NCI-H2227 (cell line): ENCODE measurements at regions not wholly inside any gene's neighbourhood (a gene's known extent, or its start where the extent isn't known, plus 50 kb on each side); places are given as distances from the start of the nearest gene placed in this dataset.
"Not testable (repeated sequence)": the region's sequence is repeated elsewhere in the genome, so short reads cannot be mapped to it uniquely, and the experiment has no call there.

ENCODE experiments used
- DNase-seq: peaks from one replicate; lab custom pipeline; 2025; ENCODE audit not compliant: unreplicated experiment; lab: John Stamatoyannopoulos, UW

DNA sequence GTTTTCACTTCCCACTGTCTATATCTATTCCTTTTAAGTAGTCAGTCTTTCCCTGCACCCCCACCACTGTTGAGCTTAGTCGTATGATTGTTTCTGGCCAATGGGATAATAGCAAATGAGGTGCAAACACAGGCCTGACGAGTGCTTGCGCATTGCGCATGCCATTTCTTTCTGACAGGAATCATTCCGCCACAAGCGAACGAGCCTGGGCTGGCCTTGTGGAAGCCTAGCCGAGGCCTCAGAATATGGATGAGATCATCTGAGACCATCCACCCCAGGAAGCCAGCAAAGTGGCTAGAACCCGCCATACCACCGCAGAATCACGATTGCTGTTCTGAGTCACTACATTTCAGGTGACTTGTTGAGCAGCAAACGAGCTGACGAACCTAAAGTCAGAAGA, 52.2 kb upstream of the PRL start:
- DNase-seq: no peak

DNA sequence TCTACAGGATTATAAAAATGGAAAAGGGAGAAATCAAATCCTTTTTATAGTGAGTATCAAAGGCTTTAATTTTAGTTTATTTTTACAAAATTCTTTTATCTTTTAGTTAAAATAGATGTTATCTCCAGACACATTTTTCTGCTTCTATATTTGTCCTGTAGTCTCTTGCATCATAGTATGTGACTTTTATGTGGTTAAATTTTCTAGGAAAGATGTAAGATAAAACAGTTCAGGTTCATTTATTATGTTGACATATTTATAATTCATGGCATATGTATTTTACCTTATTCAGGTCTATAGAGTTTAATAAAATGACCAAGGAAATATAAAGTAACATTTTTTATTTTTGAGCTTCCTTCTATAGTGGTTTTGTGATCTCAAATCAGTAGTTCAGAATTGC, 52.7 kb upstream of the PRL start:
- no peak for DNase-seq

DNA sequence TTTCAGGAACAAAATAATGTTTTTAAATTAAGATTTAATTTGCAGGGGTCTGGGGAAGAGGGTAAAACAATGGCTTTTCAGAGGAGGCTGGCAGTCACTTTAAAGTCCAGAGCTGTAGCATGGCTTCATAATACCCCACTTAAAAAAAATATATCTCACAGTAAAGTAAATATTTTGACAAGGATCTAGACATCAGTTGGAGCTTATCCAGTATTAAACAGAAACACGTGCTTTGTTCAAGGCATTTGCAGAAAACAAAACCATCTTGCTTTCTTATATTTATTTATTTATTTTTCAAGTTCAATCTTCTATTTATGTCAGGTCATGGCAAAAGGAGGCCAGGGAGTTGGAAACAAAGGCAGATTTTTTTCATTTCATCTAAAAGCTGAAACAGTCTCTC, 53.3 kb upstream of the PRL start:
- no peak for DNase-seq

DNA sequence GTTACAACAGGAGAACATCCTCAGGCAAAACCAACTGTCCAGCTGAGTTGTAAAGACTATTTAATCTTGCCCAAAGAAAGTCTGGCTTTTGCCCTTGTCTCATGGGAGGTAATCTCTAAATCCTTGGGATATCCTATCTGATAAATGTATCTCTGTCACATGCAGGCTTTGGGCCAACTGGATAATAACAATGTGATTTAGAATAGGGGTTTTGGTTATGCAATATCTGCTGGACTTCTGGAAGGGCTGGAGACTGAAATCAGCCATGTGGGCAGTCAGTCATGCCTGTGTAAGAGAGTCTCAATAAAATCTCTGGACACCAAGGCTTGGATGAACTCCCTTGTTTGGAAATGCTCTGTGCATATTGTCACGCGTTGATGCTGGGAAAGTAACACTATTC, 56.3 kb upstream of the PRL start:
- no peak for DNase-seq

DNA sequence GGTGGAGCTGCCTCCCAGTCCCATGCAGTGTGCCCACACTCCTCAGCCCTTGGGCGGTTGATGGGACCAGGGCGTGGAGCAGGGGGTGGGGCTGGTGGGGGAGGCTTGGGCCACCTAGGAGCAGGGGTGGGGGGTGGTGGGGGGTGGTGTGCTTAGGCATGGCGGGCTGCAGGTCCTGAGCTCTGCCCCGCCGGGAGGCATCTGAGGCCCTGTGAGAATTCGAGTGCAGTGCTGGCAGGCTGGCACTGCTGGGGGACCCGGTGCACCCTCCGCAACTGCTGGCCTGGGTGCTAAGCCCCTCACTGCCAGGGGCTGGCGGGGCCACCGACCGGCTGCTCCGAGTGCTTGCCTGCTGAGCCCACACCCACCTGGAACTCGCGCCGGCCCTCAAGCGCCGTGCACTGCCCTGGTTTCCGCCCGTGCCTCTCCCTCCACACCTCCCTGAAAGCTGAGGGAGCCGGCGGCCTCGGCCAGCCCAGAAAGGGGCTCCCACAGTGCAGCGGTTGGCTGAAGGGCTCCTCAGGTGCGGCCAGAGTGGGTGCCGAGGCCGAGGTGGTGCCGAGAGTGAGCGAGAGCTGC, 59.6 kb upstream of the PRL start:
- no peak for DNase-seq

DNA sequence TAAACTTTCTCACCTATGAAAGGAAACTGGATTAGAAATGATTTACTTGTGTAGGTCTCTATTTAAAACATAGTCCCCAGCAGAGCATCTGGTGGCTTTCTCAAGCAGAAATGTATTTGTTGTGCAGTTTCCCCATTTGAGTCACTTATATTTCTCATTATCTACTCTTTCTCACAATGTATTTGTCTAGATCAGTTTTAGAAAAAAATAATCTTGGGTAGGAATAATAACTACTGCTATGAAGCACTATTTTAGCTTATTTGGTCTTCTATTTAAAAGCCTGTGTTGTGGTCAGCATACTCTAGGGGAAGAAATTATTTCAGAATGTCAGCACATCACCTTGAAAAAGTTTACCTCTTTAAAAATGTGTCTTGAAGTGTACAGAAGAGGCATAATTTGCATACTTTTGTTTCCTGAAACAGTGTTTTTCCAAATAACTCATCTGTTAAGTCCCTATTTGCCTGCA, 60.9 kb upstream of the PRL start:
- DNase-seq: no peak

DNA sequence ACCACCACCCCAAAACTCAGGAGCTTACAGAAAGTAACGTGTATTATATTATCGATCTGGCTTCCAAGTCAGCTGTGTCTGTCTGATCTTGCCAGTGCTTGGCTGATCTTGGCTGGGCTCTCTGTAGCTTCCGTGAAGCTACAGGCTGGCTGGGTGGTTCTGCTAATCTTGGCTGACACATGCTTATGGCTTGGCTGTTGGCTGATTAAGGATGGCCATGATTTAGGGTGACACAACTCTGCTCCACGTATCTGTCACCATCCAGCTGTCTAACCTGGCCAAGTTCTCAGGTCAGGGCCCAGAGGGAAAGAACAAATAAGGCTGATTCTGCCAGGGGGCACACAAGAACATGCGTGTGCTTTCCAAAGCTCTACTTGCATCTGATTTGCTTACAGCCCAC, 64.7 kb upstream of the PRL start:
- DNase-seq: no peak

DNA sequence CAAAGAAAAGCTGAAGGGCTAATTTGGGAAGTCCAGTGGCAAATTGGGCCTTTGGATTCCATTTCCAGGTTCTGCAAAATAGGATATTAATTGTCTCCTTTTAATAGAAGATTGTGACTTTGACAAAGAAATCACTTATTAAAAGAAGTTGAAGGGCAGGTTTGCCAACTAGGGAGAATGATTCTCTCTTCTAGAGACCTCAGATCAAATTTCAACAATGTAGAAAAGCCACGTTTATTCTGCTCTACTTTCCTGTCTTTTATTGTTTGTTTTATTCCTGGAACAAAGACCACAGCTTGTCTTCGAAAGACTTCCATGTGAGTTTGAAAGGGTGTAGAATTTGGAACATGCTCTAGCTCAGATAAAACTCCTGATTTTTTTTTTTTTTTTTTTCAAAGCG, 65.5 kb upstream of the PRL start:
- no peak for DNase-seq

DNA sequence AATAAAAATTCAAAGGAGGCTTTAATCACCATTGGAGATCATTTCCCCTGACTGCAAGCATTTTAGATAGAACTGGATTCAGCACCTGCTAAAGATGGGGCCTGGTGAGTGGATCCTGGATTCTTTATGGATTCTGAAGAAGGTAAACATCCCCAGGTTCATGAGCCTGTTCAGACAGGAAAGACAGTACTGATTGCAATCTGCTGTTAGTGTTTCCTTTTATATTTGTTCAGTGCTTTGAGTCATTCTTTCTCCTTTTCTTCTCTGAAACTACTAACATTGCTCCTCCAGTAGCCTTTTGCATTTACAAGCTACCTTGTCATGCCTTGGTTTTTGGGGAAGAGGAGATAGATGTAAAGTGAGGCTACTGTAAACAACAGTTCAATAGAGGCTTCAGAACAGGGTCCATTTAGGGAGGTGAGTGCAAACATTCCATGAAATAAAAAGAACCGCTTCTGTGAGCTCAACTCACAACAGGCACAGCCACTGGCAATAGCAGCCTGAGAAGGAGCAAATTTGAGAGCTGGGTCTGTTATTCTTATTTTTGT, 66.4 kb upstream of the PRL start:
- DNase-seq: no peak

DNA sequence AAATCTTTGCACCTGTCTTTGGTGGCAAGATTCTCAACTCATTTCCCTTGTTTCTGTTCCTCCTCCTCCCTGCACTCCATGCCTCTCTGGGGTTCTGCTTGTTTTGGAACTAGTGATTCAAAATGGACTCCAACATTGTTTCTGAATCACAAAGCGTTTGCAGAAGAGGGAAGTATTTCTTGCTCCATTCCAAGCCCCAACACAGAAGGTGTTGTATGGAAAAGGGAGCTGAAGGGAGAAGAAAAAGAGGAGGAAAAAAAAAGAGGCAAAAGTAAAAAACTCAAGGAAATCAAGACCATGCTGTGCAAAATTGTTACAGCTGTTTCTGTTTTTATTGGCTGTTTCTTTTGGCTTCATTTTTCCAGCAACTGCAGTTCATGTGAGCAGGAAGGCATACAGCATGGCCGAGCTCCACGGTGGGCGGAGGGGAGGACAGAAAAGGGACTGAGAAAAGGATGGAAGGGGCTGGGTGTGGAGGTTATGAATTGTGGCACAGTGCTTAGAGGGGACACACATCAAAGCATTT, 66.9 kb upstream of the PRL start:
- no peak for DNase-seq

DNA sequence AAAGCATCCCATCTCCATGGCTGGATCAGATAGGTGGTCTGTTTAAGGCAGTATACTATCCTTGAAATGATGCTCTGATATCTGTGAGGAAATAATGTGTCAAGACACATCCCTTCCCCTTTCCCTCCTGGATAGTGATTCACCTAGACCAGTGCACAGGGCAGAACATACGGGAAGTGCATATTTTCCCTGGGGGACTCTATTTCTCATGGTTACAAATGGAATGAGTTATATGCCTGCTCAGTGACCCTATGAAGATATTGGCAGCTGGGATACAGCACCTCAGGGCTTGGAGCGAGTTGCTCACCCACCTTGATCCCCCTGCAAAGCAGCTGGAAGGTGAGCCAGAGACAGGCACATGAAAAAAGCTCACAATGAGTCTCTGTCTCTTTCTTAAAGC, 67.5 kb upstream of the PRL start:
- no peak for DNase-seq

DNA sequence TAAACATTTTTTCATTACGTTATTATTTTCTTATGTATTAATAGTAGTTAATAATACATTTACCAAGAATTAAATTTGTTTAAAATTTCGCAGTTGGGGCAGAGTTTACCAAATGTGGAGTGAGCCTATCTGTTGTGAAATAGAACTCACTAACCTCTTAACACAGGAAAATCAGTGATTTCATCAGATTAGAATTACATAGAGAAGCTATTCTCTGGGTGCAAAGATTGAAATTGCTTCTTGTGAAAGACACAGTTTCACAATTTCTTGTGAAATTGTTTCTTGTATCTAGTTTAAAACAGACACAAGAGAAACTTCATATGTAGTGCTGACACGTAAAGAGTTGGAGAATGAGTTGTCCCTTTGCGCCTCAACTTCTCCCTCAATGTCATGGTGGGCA, 69.4 kb upstream of the PRL start:
- no peak for DNase-seq

DNA sequence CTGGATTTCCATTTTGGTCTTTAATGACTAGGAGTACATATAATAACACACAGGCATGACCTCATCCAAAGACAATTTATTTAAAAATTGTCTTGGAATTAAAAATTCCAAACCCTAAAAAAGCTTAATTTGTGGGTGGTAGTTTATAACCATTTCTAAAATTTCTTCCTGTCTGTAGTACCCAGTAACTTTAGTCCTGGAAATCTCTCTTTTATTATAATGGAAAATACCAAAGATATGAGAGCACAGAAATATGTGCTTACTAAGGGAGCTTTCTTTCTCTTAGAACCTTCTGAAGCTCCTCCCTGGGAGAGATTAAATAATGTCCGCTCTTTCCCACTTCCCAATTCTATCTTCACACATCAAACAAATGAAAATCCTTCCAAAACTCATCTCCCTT, 70.5 kb upstream of the PRL start:
- no peak for DNase-seq

DNA sequence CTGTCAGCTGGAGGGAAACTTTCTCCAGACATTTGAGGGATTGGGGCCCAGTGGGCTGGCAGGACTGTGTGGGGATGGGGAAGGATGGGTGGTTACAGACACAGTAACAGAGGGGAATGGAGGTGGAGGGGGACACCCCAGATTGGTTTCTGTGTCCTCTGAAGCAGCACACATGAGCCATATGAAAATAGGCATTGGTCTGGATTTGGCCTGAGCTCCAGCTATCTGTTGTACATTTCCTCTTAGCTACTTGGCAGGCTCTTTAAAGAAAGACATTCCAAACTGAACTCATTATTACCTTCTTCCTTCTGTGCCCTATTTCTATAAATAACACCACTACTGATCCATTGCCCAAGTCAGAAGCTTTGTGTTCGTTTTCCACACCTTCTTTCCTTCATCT, 72.0 kb upstream of the PRL start:
- DNase-seq: no peak

DNA sequence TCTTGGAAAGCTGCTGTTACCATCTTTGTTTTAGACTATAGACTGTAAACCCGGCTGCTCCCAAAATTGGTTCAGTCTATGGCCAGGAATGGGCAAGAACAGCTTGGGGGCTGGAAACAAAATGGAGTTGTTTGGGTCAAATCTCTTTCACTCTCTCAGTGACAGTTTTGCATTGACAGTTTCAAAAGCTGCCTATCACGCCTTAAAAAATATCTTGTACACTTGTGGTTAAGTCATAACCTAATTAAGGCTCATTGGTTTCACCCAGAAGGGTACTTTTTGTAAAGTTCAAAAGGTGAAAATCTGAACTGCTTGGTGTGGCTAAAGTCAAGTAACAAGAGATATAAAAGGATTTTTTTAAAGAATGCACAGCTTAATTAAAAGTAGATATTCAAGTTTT, 76.1 kb upstream of the PRL start:
- no peak for DNase-seq

DNA sequence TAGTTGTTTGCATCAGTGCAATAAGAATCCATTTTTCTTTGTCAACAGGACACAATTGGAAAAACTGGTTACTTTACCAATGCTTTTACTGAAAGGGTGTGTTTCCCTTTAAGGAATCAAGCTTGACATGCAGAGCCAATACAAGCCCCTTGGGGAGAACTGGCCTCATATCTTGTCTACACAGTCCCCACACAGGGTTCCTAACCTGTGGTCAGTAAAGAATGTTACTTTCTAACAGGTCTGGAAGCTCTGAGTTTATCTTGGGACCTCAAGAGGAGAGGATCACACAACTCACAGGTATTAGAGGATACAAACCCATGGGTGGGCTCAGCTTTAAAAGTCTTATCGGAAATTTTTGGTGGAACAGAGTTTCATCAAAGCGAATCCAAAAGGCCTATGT, 78.1 kb upstream of the PRL start:
- DNase-seq: not testable (repeated sequence)

DNA sequence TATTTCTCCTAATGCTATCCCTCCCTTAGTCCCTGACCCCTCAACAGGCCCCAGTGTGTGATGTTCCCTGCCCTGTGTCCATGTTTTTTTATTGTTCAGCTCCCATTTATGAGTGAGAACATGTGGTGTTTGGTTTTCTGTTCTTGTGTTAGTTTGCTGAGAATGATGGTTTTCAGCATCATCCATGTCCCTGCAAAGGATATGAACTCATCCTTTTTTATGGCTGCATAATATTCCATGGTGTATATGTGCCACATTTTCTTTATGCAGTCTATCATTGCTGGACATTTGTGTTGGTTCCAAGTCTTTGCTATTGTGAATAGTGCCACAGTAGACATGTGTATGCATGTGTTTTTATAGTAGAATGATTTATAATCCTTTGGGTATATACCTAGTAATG, 79.5 kb upstream of the PRL start:
- DNase-seq: not testable (repeated sequence)

DNA sequence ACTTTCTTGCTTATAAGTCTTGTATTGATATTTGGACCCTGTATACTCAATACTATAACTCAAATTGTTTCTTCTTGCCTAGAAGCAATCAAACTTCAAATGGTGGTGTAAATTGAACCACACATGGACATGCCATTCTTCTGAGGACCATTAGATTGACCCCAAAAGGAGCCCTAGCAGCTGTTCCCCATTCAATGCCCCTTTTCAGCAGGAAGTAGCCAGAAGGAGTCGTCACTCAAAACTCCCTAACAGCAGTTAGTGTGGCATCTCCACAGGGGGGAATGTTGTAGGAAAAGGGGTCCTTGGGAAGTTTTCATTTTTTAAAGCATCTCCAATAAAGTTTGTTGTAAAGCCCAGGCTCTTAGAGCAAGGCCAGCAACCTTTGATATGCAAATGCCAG, 81.7 kb upstream of the PRL start:
- DNase-seq: not testable (repeated sequence)

DNA sequence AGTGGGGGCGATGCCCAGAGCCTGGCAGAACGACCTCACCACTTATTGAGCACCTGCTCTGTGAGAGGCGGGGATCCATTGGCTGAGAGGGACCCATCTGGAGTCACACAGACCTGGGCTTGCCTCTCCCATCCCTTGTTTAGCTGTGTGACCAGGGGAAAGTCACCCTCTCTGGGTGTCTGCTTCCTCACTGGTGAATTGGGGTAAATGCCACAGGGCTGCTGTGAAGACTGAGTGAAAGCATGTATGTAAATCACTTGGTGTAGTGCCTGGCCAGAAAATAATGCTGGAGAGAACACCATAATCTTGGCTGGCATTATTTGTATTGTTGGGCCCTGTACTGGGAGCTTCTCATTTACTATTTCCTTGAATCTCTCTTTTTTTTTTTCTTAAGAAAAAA, 83.4 kb upstream of the PRL start:
- no peak for DNase-seq

DNA sequence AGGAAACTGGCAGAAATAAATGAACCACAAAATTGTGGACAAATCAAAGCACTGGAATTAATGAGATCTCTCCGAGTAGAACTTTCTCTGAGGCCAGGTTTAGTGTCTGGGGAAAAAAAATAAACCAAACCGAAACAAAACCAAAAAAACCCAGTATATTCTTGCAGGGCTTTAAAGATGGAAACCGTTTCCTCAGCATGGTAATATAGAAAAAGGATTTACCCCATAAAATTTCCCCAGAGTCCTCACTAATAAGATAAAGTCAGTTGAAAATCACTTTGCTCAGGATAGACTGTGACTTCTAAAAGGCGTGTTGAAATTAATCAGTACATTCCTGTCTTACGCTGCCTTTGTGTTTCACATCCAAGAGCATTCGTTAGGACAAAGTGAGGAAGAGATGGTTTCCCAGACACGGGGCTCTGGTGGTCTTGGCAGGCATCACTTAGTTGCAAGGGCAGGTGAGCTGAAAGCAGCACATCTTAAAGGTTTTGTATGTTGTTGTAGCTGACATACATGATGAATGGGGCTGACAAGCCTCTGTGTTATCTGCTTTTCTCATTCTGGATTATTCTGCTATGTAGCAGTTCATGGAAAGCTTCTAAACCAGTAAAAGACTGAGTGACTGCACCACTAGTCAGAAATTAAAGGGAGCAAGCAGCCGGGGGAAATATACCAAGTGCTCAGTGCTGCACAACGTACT, 85.2 kb upstream of the PRL start:
- DNase-seq: no peak

DNA sequence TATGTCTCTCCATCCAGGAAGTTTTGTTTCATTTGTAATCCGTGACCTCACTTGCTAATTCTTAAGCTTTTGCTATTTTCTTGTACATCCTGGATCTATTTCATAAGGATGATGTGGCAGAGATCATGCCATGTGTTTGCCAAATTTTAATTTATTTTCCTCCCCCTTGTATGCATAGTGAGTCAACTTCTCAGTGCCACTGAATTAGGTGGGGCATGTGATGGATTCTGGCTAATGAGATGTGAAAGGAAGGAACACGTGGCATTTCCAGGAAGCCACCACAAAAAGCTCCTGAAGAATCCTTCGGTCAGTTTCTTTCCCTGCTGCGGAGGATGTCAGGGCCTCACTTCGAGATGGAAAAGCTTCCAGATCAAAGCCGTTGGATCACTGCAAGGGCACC, 86.2 kb upstream of the PRL start:
- no peak for DNase-seq

DNA sequence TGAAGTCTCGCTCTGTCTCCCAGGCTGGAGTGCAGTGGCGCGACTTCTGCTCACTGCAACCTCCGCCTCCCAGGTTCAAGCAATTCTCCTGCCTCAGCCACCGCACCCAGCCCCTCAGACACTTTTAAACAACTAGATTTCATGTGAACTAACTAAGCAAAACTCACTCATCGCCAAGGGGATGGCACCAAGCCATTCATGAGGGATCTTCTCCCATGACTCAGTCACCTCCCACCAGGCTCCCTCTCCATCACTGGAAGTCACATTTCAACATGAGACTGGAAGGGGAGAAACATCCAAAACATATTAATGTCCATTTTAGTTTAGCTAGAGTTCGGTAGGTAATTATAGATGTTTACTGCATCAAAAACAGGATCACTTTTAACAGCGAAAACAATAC, 95.9 kb upstream of the PRL start:
- DNase-seq: no peak

DNA sequence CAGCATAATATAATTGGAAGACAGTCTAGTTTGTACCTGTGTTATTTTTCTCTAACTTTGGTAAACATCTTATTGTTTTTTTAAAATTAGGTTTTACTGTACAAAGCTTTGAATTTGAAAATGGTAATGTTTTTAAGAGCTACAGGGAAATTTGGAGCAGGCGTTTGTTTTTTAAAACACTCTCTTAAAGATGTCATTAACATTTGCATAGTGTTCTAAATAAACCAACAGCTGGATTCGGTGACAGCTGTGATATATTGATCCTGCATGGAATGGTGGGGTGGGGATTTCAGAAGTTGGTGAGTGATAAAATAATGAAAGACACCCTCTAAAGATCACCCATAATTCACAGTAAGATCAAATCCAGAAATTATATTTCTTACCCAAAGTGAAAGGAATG, 97.9 kb upstream of the PRL start:
- DNase-seq: no peak
